ENCODE measurements at regions not wholly inside any gene's neighbourhood (a gene's known extent, or its start where the extent isn't known, plus 50 kb on each side); places are given as distances from the start of the nearest gene placed in this dataset.

DNA sequence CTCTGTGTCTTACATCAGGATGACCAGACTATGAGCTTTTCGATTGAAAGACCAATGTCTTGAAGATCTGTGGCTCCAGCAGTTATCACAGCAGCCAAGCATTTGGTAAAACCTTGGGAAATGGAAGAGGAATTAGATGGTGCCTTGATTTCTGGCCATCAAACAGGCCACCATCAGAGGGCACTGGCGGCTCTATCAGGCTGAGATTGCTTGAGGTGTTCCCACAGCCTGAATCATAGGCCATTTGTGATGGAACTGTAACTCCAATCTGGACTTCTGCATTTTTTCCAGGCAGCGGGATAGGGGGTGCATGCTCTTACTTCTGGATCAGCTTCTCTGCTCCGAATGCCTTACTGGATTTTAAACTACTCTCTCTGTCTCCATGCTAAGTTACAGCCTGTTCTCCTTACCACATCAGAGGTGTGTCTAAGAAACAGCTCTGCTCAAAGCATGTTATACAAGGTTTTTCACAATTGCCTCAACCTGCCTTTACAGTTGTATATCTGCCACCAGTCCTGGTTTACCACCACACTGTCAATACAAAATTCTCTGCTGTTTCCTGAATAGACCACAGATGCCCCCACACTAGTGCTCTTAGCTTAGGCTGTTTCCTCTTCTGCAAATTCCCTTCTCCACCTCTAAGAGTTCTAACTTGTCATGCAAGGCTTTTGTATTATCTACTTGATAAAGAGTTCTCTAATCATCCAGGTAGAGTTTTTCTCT, 180.9 kb downstream of the PTGER3 start:
- ChIA-PET CTCF (no interaction called here), POLR2A (ENCODE audit: unreplicated experiment) (no interaction called here)
- BruUV-seq (replicated peaks) = no TSS peak
- Histone ChIP-seq H2AFZ (no peak overlapping the region), H3K27ac (no peak overlapping the region), H3K27me3 (ENCODE audit: insufficient read depth, low read depth) (no peaks in the 10 kb centered on the region), H3K36me3 (ENCODE audit: low read depth) (no peaks in the 10 kb centered on the region), H3F3A (ENCODE audit: insufficient read depth, low read depth) (no peaks in the 10 kb centered on the region), H3K79me2 (ENCODE audit: low read depth) (no peaks in the 10 kb centered on the region), H3K4me1 (replicated peaks; ENCODE audit: insufficient read depth) (peaks cover 12% of the 10 kb centered on the region), H3K4me3 (no peak overlapping the region), H3K9me2 (ENCODE audit: insufficient read depth) (no peaks in the 10 kb centered on the region), H3K9me3 (ENCODE audit: insufficient read depth, low read depth) (no peaks in the 10 kb centered on the region), H4K20me1 (ENCODE audit: insufficient read depth) (no peaks in the 10 kb centered on the region), H3K4me2 (no peak overlapping the region)
- TF ChIP-seq CTCF (conservative IDR thresholded peaks at IDR 0.05) (peak; percentile 18; the same call in 1 of the 2 replicates), EZH2 (IDR thresholded peaks at IDR 0.05; ENCODE audit: low read depth) (no peak)
- intact Hi-C loops (cut with micrococcal nuclease; ENCODE audit: unreplicated experiment) = no loop called here
- no peak for DNase-seq

GRCh38 chr1:70871790-70872189, 175.8 kb downstream of the PTGER3 start:
- H4K20me1 ChIP-seq (ENCODE audit: insufficient read depth) = no peaks in the 10 kb centered on the region
- CTCF ChIA-PET = no interaction called here
- no peak overlapping the region for H3K27ac ChIP-seq
- no peak overlapping the region for H2AFZ ChIP-seq
- intact Hi-C loops (cut with micrococcal nuclease; ENCODE audit: unreplicated experiment) = no loop called here
- no peak for DNase-seq
- TF ChIP-seq CTCF (conservative IDR thresholded peaks at IDR 0.05) = no peak
- TF ChIP-seq EZH2 (IDR thresholded peaks at IDR 0.05; ENCODE audit: low read depth) = no peak
- no peaks in the 10 kb centered on the region for H3K9me3 ChIP-seq (ENCODE audit: insufficient read depth, low read depth)
- no peaks in the 10 kb centered on the region for H3K9me2 ChIP-seq (ENCODE audit: insufficient read depth)
- no peaks in the 10 kb centered on the region for H3K36me3 ChIP-seq (ENCODE audit: low read depth)
- no peaks in the 10 kb centered on the region for H3F3A ChIP-seq (ENCODE audit: insufficient read depth, low read depth)
- peaks cover 20% of the 10 kb centered on the region for H3K4me1 ChIP-seq (replicated peaks; ENCODE audit: insufficient read depth)
- H3K27me3 ChIP-seq (ENCODE audit: insufficient read depth, low read depth) = no peaks in the 10 kb centered on the region
- BruUV-seq (replicated peaks) = no TSS peak
- POLR2A ChIA-PET (ENCODE audit: unreplicated experiment) = no interaction called here
- no peak overlapping the region for H3K4me3 ChIP-seq
- no peak overlapping the region for H3K4me2 ChIP-seq
- H3K79me2 ChIP-seq (ENCODE audit: low read depth) = no peaks in the 10 kb centered on the region

- ChIA-PET CTCF (no interaction called here), POLR2A (ENCODE audit: unreplicated experiment) (no interaction called here)
- Histone ChIP-seq H3K9me2 (ENCODE audit: insufficient read depth) (no peaks in the 10 kb centered on the region), H3K9me3 (ENCODE audit: insufficient read depth, low read depth) (no peaks in the 10 kb centered on the region), H3K4me2 (peak overlapping the region; percentile 41), H4K20me1 (ENCODE audit: insufficient read depth) (no peaks in the 10 kb centered on the region), H2AFZ (peak overlapping the region; percentile 52; the same call in 1 of the 2 replicates), H3K36me3 (ENCODE audit: low read depth) (no peaks in the 10 kb centered on the region), H3F3A (ENCODE audit: insufficient read depth, low read depth) (no peaks in the 10 kb centered on the region), H3K4me1 (replicated peaks; ENCODE audit: insufficient read depth) (peaks cover 20% of the 10 kb centered on the region), H3K27me3 (ENCODE audit: insufficient read depth, low read depth) (no peaks in the 10 kb centered on the region), H3K4me3 (no peak overlapping the region), H3K27ac (peak overlapping the region; percentile 51), H3K79me2 (ENCODE audit: low read depth) (no peaks in the 10 kb centered on the region)
- no TSS peak for BruUV-seq (replicated peaks)
- intact Hi-C loops (cut with micrococcal nuclease; ENCODE audit: unreplicated experiment) = no loop called here
- no peak for DNase-seq
- TF ChIP-seq CTCF (conservative IDR thresholded peaks at IDR 0.05) (no peak), EZH2 (IDR thresholded peaks at IDR 0.05; ENCODE audit: low read depth) (no peak)
These were observed 173.6 kb downstream of the PTGER3 start for GRCh38 chr1:70874063-70874462.

Data from PC-9 (cell line).